Spleen (tissue), 7 donors: ENCODE measurements at regions not wholly inside any gene's neighbourhood (a gene's known extent, or its start where the extent isn't known, plus 50 kb on each side); places are given as distances from the start of the nearest gene placed in this dataset.
"Not testable (repeated sequence)": the region's sequence is repeated elsewhere in the genome, so short reads cannot be mapped to it uniquely, and the experiment has no call there.

Experiments
- POLR2A ChIP-seq, 3 donors: fragments of 450-650 bp; IDR thresholded peaks; one replicate each; pipeline ENCODE4 v1.5.1; 2017; ENCODE audit warnings: antibody characterized with exemption in 3 of 3, mild to moderate bottlenecking in 1 of 3
- TF ChIP-seq, protein P1 (sequence below), 11 experiments: fragments of 200-600 bp in 7 of 11; fragments of 450-650 bp in 4 of 11; sonication (generic) in 4 of 11; IDR thresholded peaks in 8 of 11; conservative IDR thresholded peaks in 3 of 11; 1 replicate in 7 of 11; 2 replicates in 4 of 11; pipeline versions ENCODE4 v1.4.0 to v1.8.0; 2016 to 2021; ENCODE audit warnings: antibody characterized with exemption in 11 of 11, inconsistent platforms in 4 of 11, mild to moderate bottlenecking in 1 of 11
- donor health status: DM: no; HTN: no; CAD: no; lungs with moderate emphysema.
- donor health status: DM: no; HTN: no; CAD: no.
- donor health status: DM: no; HTN: no; CAD: no.

DNA sequence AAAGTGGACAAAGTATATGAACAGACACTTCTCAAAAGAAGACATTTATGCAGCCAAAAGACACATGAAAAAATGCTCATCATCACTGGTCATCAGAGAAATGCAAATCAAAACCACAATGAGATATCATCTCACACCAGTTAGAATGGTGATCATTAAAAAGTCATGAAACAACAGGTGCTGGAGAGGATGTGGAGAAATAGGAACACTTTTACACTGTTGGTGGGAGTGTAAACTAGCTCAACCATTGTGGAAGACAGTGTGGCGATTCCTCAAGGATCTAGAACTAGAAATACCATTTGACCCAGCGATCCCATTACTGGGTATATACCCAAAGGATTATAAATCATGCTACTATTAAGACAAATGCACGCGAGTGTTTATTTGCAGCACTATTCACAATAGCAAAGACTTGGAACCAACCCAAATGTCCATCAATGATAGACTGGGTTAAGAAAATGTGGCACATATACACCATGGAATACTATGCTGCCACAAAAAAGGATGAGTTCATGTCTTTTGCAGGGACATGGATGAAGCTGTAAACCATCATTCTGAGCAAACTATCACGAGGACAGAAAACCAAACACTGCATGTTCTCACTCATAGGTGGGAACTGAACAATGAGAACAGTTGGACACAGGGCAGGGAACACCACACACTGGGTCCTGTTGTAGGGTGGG lies 73.1 kb upstream of the RHOU start:
- TF ChIP-seq, protein P1, sequence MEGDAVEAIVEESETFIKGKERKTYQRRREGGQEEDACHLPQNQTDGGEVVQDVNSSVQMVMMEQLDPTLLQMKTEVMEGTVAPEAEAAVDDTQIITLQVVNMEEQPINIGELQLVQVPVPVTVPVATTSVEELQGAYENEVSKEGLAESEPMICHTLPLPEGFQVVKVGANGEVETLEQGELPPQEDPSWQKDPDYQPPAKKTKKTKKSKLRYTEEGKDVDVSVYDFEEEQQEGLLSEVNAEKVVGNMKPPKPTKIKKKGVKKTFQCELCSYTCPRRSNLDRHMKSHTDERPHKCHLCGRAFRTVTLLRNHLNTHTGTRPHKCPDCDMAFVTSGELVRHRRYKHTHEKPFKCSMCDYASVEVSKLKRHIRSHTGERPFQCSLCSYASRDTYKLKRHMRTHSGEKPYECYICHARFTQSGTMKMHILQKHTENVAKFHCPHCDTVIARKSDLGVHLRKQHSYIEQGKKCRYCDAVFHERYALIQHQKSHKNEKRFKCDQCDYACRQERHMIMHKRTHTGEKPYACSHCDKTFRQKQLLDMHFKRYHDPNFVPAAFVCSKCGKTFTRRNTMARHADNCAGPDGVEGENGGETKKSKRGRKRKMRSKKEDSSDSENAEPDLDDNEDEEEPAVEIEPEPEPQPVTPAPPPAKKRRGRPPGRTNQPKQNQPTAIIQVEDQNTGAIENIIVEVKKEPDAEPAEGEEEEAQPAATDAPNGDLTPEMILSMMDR (IDR thresholded peaks at IDR 0.05 in 8 of 11, conservative IDR thresholded peaks at IDR 0.05 in 3 of 11), result not testable (repeated sequence)
- TF ChIP-seq POLR2A (IDR thresholded peaks at IDR 0.05), result not testable (repeated sequence)
